Fibroblast of villous mesenchyme (primary cell): ENCODE measurements at regions not wholly inside any gene's neighbourhood (a gene's known extent, or its start where the extent isn't known, plus 50 kb on each side); places are given as distances from the start of the nearest gene placed in this dataset.

ENCODE experiments used
- DNase-seq: peaks from one replicate; pipeline ENCODE4 v3.0.0-alpha.2; 2010; ENCODE audit warnings: low read depth
- H3K4me3 ChIP-seq: 2 replicates; pipeline ENCODE4 v1.5.1; 2011; ENCODE audit warnings: low read depth, mild to moderate bottlenecking, low read length
- CTCF ChIP-seq: IDR thresholded peaks from 2 replicates; pipeline ENCODE4 v1.5.1; 2012; ENCODE audit warnings: low read depth, mild to moderate bottlenecking, low read length; ENCODE audit not compliant: insufficient read depth

- H3K4me3 ChIP-seq, result no peak overlapping the region
- no peak for TF ChIP-seq CTCF
- DNase-seq, result no peak
These were observed 578.5 kb upstream of the PCDH20 start for GRCh38 chr13:61994174-61994573.

- no peak for DNase-seq
- no peak overlapping the region for H3K4me3 ChIP-seq
- no peak for TF ChIP-seq CTCF
These were observed 574.3 kb upstream of the PCDH20 start for GRCh38 chr13:61989978-61990377.

- DNase-seq, result no peak
- H3K4me3 ChIP-seq, result no peak overlapping the region
- TF ChIP-seq CTCF, result no peak
These were observed 573.2 kb upstream of the PCDH20 start for GRCh38 chr13:61988810-61989209.

- TF ChIP-seq CTCF, result no peak
- no peak for DNase-seq
- no peak overlapping the region for H3K4me3 ChIP-seq
These were observed 559.4 kb upstream of the PCDH20 start for GRCh38 chr13:61975001-61975400.

- no peak for DNase-seq
- H3K4me3 ChIP-seq, result no peak overlapping the region
- TF ChIP-seq CTCF, result no peak
These were observed 550.1 kb upstream of the PCDH20 start for GRCh38 chr13:61965756-61966155.

GRCh38 chr13:61960981-61961380 is 545.3 kb upstream of the PCDH20 start:
- no peak for DNase-seq
- TF ChIP-seq CTCF, result no peak
- H3K4me3 ChIP-seq, result no peak overlapping the region

GRCh38 chr13:61954092-61954491 is 538.4 kb upstream of the PCDH20 start:
- no peak overlapping the region for H3K4me3 ChIP-seq
- no peak for TF ChIP-seq CTCF
- DNase-seq, result peak; percentile 0
